CD4-positive, CD25-positive, alpha-beta regulatory T cell (primary cell): ENCODE measurements at regions not wholly inside any gene's neighbourhood (a gene's known extent, or its start where the extent isn't known, plus 50 kb on each side); places are given as distances from the start of the nearest gene placed in this dataset.

Experiments
- ATAC-seq, 2 donors: fragments of 150-1000 bp; cut with Tn5 transposase; one replicate each; pipeline ENCODE4 v1.10.0; 2021; ENCODE audit warnings: low read depth in 2 of 2, moderate number of reproducible peaks in 2 of 2, moderate library complexity in 1 of 2
- DNase-seq, 3 donors: peaks; one replicate each; pipeline versions ENCODE4 v3.0.0 to v3.0.0-alpha.2; 2012 to 2022; ENCODE audit warnings: mixed read lengths in 1 of 3
- H3K27ac ChIP-seq: one replicate; pipeline ENCODE4 v1.7.0; 2013; ENCODE audit warnings: mild to moderate bottlenecking, low read length; ENCODE audit not compliant: insufficient read depth, poor library complexity, severe bottlenecking
- H3K27me3 ChIP-seq: one replicate; pipeline ENCODE4 v1.7.0; 2013; ENCODE audit warnings: low read length; ENCODE audit not compliant: control insufficient read depth, insufficient read depth
- H3K36me3 ChIP-seq: one replicate; pipeline ENCODE4 v1.7.0; 2013; ENCODE audit warnings: mild to moderate bottlenecking, low read length, moderate library complexity; ENCODE audit not compliant: control insufficient read depth, insufficient read depth
- H3K4me1 ChIP-seq: 2 replicates; pipeline ENCODE4 v1.7.0; 2013; ENCODE audit warnings: mild to moderate bottlenecking, low read length; ENCODE audit not compliant: insufficient read depth, control insufficient read depth, poor library complexity, severe bottlenecking
- H3K4me3 ChIP-seq: one replicate; pipeline ENCODE4 v1.7.0; 2013; ENCODE audit warnings: low read depth, mild to moderate bottlenecking, low read length, moderate library complexity
- H3K9me3 ChIP-seq, 2 experiments: 1 replicate in 1 of 2; 2 replicates in 1 of 2; pipeline ENCODE4 v1.7.0; 2013; ENCODE audit warnings: low read length in 2 of 2, mild to moderate bottlenecking in 1 of 2, moderate library complexity in 1 of 2; ENCODE audit not compliant: control insufficient read depth in 2 of 2
- H3K27ac Mint-ChIP-seq, 3 donors: one replicate each; pipeline ENCODE4 v1.8.0; 2020 to 2022; ENCODE audit warnings: mild to moderate bottlenecking in 3 of 3, mixed read lengths in 3 of 3, moderate library complexity in 2 of 3
- H3K27me3 Mint-ChIP-seq: one replicate; pipeline ENCODE4 v1.8.0; 2022; ENCODE audit warnings: mild to moderate bottlenecking, mixed read lengths
- H3K36me3 Mint-ChIP-seq: one replicate; pipeline ENCODE4 v1.8.0; 2020; ENCODE audit warnings: mixed read lengths
- H3K4me1 Mint-ChIP-seq, 4 donors: one replicate each; pipeline ENCODE4 v1.8.0; 2020 to 2022; ENCODE audit warnings: mixed read lengths in 4 of 4, mild to moderate bottlenecking in 1 of 4
- H3K4me3 Mint-ChIP-seq, 4 donors: one replicate each; pipeline ENCODE4 v1.8.0; 2020 to 2022; ENCODE audit warnings: mild to moderate bottlenecking in 4 of 4, mixed read lengths in 4 of 4, moderate library complexity in 3 of 4
- H3K9me3 Mint-ChIP-seq, 7 donors: one replicate each; pipeline ENCODE4 v1.8.0; 2020 to 2022; ENCODE audit warnings: mixed read lengths in 7 of 7, mild to moderate bottlenecking in 3 of 7, moderate library complexity in 2 of 7

DNA sequence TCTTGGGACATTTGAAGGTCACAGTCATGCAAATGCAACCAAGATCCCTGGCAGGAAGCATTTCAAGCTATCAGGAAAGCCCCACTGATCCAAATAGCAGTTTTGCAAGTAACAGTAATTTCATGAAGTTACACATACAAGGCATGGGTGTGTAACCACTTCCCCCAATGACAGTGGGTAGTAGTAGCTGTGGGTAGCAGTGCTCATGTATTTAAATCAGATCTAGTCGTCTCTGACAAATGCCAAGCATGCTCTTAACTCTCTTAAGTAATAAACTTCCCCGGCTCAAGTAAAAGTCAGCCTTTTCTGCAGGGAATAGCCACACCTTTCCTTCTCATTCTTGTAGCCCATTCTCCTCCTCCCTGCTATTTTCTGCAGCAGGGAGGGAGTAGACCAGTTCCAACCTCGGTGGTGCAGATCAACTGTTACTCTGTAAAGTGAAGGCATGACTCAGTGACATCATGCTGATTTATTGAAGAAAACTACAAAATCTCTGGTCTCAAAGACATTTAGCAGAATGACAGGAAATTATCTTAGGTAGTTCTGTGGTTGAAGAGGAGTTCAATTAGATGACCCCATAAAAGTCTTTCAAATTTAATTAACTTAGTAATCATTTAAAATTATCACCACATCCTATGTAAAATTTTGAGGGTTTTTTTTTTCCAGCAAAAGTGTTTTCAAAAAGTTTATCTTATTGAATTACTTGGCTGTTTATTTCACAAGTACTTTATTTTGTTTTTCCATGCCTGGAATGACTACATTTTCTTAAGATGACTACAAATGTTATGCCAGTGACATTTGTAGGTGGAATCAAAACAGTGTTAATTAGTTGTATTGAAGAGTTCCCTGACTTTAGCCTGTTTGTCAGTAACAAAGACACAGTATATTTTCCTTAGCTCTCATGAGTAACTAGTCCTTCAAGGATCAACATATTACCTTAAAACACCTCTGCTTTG is 568.3 kb downstream of the INHBA start:
- no peak for ATAC-seq
- Mint-ChIP-seq H3K4me1 (peaks cover 0 to 2% (median 0%) of the 10 kb centered on the region in 4 donors), H3K27ac (no peak overlapping the region), H3K9me3 (peaks cover 0 to 9% (median 4%) of the 10 kb centered on the region in 7 donors), H3K4me3 (no peak overlapping the region), H3K36me3 (no peaks in the 10 kb centered on the region), H3K27me3 (no peaks in the 10 kb centered on the region)
- Histone ChIP-seq H3K4me1 (no peaks in the 10 kb centered on the region), H3K27ac (no peak overlapping the region), H3K9me3 (no peaks in the 10 kb centered on the region), H3K36me3 (no peaks in the 10 kb centered on the region), H3K27me3 (no peaks in the 10 kb centered on the region), H3K4me3 (no peak overlapping the region)
- no peak for DNase-seq

DNA sequence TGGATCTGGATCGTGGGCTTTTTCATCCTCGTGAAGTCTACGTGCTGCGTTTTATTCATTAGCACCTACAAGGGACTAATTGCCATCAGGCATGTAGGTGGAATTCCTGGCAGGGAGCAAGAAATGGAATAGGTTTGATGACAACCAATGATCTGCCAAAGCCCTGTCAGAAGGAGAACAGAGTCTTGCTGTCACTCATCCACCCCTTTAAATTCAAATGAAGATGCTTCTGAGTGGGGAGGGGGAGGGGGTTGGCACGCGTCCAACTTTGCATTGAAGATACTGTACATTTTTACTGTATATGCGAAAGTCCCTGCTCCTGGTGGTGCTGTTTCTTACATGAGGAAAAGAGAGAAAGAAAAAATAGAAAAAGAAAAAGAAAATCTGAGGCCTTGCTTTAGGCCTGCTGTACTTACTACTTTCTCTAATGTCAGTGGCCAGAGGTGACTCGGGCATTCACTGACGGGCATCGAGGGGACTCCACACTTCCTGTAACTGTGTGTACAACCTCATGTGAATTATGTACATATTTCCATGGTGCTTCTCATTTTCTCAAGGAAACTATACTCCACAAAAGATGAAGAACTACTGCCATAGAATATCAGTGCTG is 569.1 kb downstream of the INHBA start:
- peaks cover 0 to 2% (median 0%) of the 10 kb centered on the region in 4 donors for H3K4me1 Mint-ChIP-seq
- no peaks in the 10 kb centered on the region for H3K27me3 Mint-ChIP-seq

DNA sequence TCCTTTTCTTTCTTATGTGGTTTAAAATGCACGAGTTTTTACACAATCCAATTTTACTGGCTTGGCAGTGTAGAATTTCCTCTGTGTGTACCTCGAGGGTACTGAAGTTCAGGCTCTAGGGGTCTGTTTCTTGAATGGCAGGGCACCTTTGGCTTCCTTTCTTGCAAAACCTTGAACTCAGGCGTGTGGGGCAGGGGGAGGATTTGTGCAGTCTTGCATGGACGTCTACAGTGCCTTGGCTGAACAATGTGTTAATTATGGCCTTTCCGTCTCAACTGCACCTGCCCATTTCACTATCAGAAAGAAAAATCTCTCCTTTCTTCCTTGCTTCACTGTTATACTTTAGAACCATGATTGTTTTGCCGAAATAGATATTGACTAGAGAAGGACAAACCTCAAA is 570.9 kb downstream of the INHBA start:
- Histone ChIP-seq H3K4me1 (no peaks in the 10 kb centered on the region), H3K27ac (no peak overlapping the region), H3K4me3 (no peak overlapping the region), H3K36me3 (no peaks in the 10 kb centered on the region), H3K27me3 (no peaks in the 10 kb centered on the region), H3K9me3 (no peaks in the 10 kb centered on the region)
- Mint-ChIP-seq H3K27ac (no peak overlapping the region), H3K4me1 (peaks cover 0 to 2% (median 0%) of the 10 kb centered on the region in 4 donors), H3K36me3 (no peaks in the 10 kb centered on the region), H3K9me3 (peaks cover 0 to 7% (median 3%) of the 10 kb centered on the region in 7 donors), H3K4me3 (no peak overlapping the region), H3K27me3 (no peaks in the 10 kb centered on the region)
- ATAC-seq (no peak), DNase-seq (no peak)

More for the DNA sequence above, 569.1 kb downstream of the INHBA start:
- DNase-seq (no peak), ATAC-seq (no peak)
- Mint-ChIP-seq H3K9me3 (peaks cover 0 to 11% (median 5%) of the 10 kb centered on the region in 7 donors), H3K36me3 (no peaks in the 10 kb centered on the region), H3K4me3 (no peak overlapping the region), H3K27ac (no peak overlapping the region)
- H3K27ac ChIP-seq: no peak overlapping the region
- H3K4me3 ChIP-seq: no peak overlapping the region
- H3K27me3 ChIP-seq: no peaks in the 10 kb centered on the region
- H3K36me3 ChIP-seq: no peaks in the 10 kb centered on the region
- H3K9me3 ChIP-seq: no peaks in the 10 kb centered on the region
- no peaks in the 10 kb centered on the region for H3K4me1 ChIP-seq

DNA sequence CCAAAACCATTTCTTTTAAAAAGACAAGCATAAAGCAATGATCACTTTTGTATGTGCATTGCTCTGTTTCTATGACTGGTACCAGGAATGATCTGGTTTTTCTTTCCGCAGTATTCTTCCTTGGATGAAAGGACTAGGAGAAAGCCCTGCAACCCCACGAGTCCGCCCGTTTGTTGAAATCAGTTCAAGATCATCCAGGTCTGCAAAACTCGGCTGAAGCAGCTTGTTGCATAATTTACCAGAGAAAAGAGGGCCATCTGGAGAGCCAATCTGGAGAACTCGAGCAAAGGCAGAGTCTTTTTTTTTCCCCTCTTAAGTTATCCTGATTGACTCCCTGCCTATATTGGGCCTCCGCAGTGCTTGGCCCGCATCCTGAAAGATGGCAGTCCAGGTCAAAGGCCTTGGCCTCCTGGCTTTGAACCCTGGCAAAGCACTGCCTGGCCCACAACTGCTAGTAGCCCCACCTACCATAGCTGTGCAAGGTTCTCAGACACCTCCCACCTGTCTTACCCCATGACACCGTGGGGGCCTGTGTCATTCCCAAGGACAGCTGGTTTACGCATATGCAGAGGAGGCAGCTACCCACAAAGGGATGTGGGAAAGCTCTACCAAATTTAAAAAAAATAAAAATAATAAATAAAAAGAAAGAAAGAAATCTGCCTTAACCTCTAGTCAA is 572.2 kb downstream of the INHBA start:
- ATAC-seq: no peak
- Mint-ChIP-seq H3K9me3 (peaks cover 0 to 6% (median 3%) of the 10 kb centered on the region in 7 donors), H3K4me3 (no peak overlapping the region), H3K27ac (no peak overlapping the region), H3K4me1 (peaks cover 0 to 2% (median 0%) of the 10 kb centered on the region in 4 donors), H3K27me3 (no peaks in the 10 kb centered on the region), H3K36me3 (no peaks in the 10 kb centered on the region)
- no peak for DNase-seq
- H3K27ac ChIP-seq: no peak overlapping the region
- no peaks in the 10 kb centered on the region for H3K4me1 ChIP-seq
- H3K27me3 ChIP-seq: no peaks in the 10 kb centered on the region
- no peaks in the 10 kb centered on the region for H3K36me3 ChIP-seq
- H3K4me3 ChIP-seq: no peak overlapping the region
- H3K9me3 ChIP-seq: no peaks in the 10 kb centered on the region

DNA sequence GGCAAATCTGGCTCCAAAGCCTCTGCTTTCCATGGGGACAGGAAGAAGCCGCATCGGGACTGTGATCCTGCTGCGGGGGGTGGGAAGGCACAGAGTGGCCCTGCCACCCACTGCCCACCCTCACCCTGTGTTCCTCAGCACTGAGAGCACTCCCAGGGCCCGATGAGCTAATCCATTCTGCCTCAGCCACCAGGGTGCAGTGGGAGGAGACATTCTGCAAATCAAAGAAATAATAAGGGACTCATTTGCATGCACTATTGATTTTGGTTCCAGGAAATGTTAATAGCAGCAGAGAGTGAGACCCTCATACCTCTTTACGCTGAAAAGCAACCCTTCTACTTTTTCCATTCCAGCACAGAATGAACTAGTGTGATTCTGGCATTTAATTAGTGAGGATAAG is 572.8 kb downstream of the INHBA start:
- Histone ChIP-seq H3K27me3 (no peaks in the 10 kb centered on the region), H3K4me1 (no peaks in the 10 kb centered on the region), H3K36me3 (no peaks in the 10 kb centered on the region), H3K9me3 (no peaks in the 10 kb centered on the region), H3K27ac (no peak overlapping the region), H3K4me3 (no peak overlapping the region)
- Mint-ChIP-seq H3K9me3 (peaks cover 0 to 6% (median 3%) of the 10 kb centered on the region in 7 donors), H3K4me3 (no peak overlapping the region), H3K27ac (no peak overlapping the region), H3K4me1 (peaks cover 0 to 2% (median 0%) of the 10 kb centered on the region in 4 donors), H3K27me3 (no peaks in the 10 kb centered on the region), H3K36me3 (no peaks in the 10 kb centered on the region)
- DNase-seq (no peak), ATAC-seq (no peak)

DNA sequence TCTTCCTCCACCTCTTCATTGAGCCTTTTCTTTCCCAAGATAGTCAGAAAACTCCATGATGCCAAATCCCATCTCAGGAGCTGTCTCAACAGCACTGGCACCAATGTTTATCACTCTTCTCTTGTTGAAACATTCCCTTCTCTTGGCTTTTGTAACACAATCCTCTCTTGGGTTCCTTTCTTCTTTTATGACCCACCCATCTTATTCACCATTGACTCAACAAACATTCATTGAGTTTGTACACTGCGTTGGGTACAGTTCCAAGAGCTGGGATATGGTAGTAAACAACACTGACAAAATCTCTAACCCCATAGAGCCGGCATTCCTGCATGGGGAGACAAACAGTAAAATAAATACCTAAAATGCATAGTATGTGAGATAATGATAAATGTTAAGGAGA is 577.5 kb downstream of the INHBA start:
- no peaks in the 10 kb centered on the region for H3K4me1 ChIP-seq
- H3K36me3 Mint-ChIP-seq: no peaks in the 10 kb centered on the region
- no peaks in the 10 kb centered on the region for H3K4me1 Mint-ChIP-seq
- H3K27me3 Mint-ChIP-seq: no peaks in the 10 kb centered on the region
- H3K9me3 Mint-ChIP-seq: peaks cover 2 to 13% (median 4%) of the 10 kb centered on the region in 7 donors
- no peak overlapping the region for H3K27ac ChIP-seq
- no peaks in the 10 kb centered on the region for H3K27me3 ChIP-seq
- H3K4me3 Mint-ChIP-seq: no peak overlapping the region
- no peak for DNase-seq
- no peaks in the 10 kb centered on the region for H3K36me3 ChIP-seq
- H3K4me3 ChIP-seq: no peak overlapping the region
- H3K27ac Mint-ChIP-seq: no peak overlapping the region
- no peak for ATAC-seq
- H3K9me3 ChIP-seq: no peaks in the 10 kb centered on the region

DNA sequence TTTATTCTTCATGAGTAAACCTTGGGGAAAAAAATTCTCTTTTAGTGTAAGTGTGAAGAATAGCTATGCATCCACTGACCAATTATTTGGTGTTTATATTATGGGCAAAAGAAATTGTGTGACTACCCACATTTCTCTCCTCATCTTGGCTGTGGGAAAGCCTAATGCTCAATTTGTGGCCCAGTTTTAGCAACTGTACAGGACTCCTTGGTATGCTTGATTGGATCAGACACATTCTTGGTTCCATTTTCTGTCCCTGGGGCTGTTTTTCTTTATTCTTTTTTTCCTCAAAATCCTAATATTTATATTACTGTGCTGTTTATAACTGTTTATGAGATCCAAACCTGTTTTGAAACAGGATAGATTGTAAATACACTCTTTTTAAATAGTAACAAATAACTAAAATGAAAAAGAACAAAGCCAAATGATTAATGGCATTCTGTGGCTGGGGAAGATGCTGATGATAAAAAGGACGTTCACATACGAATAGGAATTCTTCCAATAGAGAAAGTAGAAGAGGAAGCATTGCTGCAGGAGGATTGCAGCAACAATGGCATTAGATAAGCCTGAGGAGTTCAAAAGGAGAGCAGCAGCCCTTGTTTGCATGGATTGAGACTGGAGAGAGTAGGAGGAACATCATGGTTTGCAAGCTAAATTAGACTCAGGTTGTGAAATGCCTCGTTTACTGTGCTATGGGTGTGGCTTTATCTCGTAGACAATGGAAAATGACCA is 580.5 kb downstream of the INHBA start:
- no peaks in the 10 kb centered on the region for H3K4me1 ChIP-seq
- DNase-seq (no peak), ATAC-seq (no peak)
- Mint-ChIP-seq H3K27ac (no peak overlapping the region), H3K27me3 (no peaks in the 10 kb centered on the region), H3K36me3 (no peaks in the 10 kb centered on the region), H3K9me3 (peaks cover 4 to 18% (median 8%) of the 10 kb centered on the region in 7 donors), H3K4me1 (no peaks in the 10 kb centered on the region), H3K4me3 (no peak overlapping the region)
- no peaks in the 10 kb centered on the region for H3K9me3 ChIP-seq
- H3K36me3 ChIP-seq: no peaks in the 10 kb centered on the region
- no peak overlapping the region for H3K27ac ChIP-seq
- H3K4me3 ChIP-seq: no peak overlapping the region
- H3K27me3 ChIP-seq: no peaks in the 10 kb centered on the region
